ENCODE measurements at regions not wholly inside any gene's neighbourhood (a gene's known extent, or its start where the extent isn't known, plus 50 kb on each side); places are given as distances from the start of the nearest gene placed in this dataset.

- TF ChIP-seq, protein P1, sequence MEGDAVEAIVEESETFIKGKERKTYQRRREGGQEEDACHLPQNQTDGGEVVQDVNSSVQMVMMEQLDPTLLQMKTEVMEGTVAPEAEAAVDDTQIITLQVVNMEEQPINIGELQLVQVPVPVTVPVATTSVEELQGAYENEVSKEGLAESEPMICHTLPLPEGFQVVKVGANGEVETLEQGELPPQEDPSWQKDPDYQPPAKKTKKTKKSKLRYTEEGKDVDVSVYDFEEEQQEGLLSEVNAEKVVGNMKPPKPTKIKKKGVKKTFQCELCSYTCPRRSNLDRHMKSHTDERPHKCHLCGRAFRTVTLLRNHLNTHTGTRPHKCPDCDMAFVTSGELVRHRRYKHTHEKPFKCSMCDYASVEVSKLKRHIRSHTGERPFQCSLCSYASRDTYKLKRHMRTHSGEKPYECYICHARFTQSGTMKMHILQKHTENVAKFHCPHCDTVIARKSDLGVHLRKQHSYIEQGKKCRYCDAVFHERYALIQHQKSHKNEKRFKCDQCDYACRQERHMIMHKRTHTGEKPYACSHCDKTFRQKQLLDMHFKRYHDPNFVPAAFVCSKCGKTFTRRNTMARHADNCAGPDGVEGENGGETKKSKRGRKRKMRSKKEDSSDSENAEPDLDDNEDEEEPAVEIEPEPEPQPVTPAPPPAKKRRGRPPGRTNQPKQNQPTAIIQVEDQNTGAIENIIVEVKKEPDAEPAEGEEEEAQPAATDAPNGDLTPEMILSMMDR (IDR thresholded peaks at IDR 0.05; ENCODE audit: insufficient read depth, low read depth, low read length) = no peak
- TF ChIP-seq EZH2 (IDR thresholded peaks at IDR 0.05; ENCODE audit: insufficient read depth, low read length) = no peak
Measured at GRCh38 chr4:67256388-67257043, 288.8 kb downstream of the CENPC start.

All from astrocyte (in vitro differentiated cells and primary cell).